HG02840 (cell line): ENCODE measurements at regions not wholly inside any gene's neighbourhood (a gene's known extent, or its start where the extent isn't known, plus 50 kb on each side); places are given as distances from the start of the nearest gene placed in this dataset.

Source experiments
- ATAC-seq: cut with Tn5 transposase; IDR thresholded peaks from one replicate; pipeline ENCODE4 v1.9.1; 2021; ENCODE audit warnings: mild to moderate bottlenecking, moderate library complexity, moderate number of reproducible peaks; ENCODE audit not compliant: unreplicated experiment, low FRiP score

DNA sequence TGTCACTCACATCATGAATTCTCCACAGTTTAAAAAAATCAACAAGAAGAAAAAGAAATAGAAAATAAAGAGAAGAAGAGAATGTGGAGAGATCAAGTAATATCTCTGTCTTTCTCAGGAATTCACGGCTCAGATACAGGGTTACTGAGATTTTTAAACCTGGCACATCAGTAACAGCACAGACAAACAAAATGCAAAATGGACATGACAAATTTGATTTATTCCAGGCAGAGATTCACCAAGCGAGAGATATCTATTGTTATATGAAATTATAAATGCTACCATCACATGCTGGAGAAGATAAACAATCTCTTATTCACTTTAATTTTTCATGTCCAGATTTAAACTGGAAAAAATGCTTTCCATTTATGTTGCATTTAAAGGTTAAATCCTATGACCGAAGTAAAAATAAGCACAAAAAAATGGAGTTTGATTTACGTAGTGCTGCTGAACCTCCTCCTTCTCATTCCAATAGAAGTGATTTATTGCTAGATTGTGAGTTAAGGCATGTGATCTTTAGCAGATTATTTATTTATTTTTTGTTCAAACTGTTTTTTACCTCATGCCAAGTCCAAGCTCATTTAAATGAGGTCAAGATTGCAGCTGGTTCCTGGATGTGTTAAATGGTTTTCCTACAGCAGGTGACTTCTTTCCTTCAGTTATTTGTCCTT, 926.4 kb downstream of the MAT2B start:
- no peak for ATAC-seq

DNA sequence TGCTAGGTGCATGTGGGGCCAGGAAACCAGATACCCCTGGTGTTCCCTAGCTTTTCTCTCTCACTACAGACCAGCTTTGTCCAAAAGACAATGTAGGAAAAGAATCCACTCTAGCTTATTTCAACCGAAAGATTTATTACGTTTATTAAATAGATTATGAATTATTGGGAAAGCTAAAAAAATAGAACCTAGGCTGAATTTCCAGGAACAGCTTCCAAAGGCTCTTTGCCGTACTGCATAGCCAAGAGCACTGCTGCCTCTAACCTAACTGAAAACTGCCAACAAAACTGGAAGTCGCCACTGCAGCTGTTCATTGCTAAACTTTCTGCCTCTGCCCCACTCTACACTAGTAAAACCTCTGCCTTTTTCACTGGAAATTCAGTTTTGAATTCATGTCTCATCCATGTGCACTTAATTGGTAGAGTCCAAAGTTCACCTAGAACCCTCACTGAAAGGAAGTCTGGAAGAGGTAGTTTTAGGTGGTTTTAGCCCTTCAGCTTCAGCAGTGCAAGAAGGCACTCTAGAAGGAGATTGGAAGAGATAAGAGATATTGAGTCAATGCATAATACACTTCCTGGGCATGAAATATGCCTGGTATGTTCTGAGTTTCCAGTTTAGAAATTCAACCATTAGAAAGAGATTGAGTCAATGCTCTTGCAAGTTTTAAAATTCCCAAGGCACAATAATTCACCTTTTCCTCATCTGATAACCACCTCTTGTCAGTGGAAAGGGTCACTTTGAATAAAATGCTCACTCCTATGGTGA, 927.9 kb downstream of the MAT2B start:
- no peak for ATAC-seq

DNA sequence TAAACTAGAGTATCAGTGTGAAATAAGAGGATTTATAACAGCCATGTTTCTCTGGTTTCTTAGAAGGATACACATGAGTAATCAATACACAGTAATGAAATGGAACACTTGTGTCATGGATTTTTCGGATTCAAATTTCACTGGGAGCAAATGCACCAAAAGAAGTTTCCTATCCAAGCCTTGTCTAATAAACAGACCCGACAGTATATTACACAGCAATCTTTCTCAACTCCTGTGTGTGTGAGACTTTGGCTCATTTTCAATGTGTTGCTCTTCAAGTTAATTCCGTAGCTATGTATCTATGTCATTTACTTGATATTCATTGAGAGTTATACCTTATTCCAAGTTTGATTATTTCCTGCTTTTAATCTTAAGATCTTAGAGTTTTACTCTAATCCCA, 930.2 kb downstream of the MAT2B start:
- no peak for ATAC-seq

DNA sequence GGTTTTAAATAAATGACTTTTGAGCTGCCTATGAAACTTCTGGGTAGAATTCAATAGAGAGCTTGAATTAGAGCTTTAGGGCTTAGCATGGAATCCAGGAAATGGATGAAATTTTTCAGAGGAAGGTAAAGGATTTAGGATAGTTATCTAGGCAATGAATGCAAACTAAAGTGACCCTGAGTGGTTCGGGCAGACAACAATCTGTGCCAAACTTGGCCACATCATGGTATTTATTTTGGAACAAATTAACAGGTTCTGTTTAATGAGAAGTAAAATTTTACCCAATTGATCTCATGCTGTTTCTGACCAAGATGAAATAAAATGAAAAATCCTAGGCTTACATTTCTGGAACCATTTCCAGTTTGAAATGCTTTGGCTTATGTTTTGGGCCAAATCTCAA, 934.4 kb downstream of the MAT2B start:
- ATAC-seq, result no peak

DNA sequence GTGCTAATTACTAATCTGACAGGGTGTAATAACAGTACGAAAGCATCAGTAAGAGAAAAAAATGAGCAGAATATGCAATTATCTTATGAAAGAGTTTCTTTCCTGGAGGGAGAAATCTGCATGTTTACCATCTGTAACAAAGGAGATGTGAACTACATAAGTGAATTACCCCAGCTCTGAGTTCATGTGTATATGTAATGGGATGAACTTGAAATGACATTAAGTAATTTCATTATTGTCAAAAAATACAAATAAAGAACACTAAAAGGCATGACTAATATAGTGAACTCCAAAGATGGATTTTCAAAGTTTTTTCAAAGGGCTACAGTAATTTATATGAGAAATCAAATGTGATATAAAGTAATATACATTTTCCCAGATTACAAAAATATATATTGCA, 944.0 kb downstream of the MAT2B start:
- no peak for ATAC-seq

DNA sequence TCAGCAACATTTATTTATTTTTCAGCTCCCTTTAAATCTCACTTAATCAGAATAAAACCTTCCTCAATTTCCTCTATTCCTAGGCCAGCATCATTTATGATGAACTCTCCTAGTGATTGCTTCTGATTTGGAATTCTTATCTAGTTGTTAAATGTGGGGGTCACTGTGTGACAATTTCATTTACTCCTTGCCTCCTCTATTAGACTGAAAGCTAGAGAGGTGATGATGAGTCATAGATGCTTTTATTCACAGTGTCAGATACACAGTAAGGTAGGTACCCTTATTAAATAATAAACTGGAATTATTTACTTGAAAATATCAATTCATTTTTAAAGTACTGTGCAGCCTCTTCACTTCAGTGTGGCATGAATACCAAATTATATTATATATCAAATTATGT, 960.6 kb downstream of the MAT2B start:
- ATAC-seq, result no peak

DNA sequence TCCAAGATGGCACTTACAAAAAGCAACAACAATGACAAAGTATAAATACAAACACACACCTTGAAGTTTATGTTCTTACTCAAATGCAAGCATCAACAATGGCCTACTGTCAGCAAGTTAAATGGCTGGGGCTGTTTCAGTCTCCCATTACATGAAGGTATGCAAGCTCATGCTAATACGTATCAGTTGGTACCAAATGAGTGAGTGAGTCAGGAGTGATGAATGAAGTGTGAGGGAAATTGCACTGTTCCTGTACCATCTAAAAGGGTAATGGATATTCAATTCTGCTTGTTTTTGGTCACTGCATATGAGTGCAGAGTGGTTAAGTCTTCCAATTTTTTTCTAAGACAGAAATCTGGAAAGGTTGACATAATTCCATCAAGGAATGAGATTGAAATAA, 964.9 kb downstream of the MAT2B start:
- ATAC-seq, result no peak

DNA sequence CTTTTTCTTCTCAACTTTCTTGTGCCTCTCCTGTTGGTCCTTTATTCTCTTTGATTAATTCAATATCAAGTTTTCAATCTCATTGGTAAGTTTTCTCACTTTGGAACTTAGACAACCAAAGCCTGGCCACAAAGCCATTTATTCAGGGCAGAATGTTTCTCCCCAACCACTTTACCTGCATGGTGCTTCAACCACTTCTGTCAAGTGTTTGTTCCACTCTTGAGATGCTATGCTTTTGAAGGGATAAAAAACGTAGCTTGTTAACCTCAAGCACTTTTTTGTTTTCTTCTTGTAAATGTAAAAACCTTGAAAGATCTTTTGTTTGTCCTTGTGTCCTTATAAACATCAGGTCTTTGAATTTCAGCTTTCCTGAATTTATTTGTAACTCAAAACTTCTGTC, 966.7 kb downstream of the MAT2B start:
- no peak for ATAC-seq

DNA sequence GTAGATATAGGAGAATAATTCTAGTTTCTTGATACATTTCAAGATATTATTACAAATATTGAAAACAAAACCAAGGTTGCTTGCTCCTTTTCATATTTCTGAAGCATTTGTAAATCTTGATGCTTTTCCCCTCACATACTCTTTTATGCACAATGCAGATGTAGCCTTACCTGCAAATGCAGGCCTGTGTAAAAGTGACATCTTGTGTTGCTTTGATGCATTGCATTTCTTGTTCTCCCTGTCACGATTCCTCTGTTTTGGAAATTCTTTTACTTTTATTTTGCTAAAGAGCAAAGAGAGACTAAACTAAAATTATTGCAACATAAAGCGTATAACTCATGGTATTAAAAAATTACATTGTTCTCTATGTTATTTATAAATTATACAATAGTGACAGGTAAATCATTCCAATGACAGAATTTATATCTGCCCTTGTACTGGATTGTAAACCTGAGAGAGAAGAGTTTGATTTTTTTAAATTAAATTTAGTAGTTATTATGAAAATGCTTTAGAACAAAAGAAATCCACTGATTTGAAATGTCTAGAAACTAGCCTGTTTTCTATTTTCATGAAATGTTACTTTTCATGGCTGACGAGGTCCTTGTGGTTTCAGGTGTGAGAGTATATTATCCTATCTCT, 970.0 kb downstream of the MAT2B start:
- no peak for ATAC-seq

DNA sequence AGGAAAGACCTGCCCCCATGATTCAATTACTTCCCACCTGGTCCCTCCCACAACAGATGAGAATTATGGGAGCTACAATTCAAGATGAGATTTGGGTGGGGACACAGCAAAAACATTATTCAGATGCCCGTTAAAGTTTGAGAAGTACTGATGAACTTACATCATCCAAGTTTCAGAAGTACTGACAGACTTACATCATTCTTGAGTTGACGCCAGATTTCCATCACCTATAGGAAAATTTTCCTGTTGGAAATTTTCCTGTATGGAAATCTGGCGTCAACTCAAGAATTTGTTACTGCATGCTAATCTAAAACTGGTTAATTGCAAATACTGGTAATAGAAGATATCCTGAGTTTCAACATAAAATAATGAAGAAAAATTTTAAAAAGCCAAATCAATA, 975.9 kb downstream of the MAT2B start:
- no peak for ATAC-seq

DNA sequence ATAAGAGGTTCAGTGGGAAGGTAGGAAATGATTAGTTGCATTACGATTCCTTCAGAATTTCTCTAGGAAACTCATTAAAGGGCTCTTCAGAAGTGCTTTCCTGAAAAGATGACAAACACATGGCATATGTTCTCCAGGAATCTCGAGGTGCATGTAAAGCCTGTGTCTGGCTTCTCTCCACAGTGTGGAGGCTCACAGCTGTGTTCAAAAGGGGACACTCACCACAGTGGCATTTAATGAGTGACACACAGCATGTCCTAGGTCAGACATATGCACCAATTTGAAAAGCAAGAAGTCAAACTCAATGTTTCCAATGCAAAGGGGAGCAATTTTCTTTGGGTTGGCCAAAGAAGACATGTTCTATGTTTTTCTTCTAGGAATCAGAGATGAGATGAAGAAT, 976.9 kb downstream of the MAT2B start:
- no peak for ATAC-seq

DNA sequence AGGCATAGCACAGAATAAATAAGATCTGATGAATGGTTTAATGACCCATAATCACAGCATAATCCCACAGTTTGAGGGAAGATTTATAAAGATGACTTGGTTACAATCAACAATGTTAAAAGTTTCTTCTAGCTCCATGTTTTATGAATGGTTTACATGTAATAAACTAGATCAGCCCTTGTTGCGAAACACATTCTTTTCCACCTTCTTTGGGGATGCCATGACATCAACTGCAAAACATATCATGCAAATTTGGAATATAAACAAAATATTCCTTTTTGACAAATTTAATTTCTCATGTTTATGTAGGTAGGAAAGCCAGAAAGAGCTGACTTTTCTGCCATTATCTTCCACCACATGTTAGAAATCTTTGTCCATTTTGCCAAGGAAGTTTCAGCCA, 979.5 kb downstream of the MAT2B start:
- ATAC-seq, result no peak

DNA sequence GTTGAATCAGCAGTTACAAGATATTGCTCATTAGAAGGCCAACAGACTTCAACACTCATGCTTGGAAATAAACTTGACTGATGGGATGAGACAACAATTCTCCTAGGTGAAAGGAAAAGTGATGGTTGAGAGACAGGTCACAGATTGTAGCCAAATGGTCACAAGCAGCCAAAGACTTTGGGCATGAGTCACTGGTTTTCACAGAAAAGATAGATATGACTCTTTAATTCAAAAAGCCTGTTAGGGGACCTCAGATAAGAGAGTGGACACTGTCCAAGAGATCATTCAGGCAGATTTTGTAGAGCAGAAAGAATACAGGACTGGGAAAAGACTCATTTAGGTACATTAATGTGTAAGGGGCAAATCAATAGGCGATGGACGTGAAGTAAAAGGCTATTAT, 982.5 kb downstream of the MAT2B start:
- no peak for ATAC-seq

DNA sequence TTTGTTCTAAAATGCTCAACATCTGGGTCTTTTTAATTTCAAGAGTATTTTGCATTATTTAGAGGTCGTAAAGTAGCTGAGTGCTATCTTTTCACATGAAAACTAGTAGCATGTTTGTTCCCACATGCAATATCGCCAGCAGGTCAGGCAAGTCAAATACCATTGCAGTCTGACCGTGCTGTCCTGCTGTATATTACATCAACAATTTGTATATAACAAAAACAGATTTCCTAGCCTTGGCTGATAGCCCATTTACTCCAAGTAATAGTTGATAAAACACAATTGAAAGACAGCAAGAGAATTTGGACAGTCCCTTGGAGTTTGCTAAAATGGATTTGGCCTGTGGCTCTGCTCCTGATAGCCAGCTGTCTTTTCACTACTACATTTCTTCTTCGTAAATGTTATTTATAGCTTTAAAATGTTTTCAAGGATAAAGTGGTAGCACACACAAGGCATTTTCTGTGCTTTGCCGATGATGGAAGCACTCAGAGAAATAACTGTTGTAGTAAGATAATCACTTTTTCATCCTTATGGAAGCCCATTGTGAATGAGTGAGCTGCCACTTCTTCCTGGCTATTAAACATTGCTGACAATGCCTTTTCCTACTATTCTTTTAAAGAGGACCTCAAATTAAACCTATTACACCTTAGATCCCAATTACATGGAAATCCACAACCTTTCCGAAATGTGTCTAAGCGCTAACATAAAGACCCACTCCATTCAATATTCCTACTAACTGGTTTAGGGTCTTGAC, 992.1 kb downstream of the MAT2B start:
- ATAC-seq, result no peak

DNA sequence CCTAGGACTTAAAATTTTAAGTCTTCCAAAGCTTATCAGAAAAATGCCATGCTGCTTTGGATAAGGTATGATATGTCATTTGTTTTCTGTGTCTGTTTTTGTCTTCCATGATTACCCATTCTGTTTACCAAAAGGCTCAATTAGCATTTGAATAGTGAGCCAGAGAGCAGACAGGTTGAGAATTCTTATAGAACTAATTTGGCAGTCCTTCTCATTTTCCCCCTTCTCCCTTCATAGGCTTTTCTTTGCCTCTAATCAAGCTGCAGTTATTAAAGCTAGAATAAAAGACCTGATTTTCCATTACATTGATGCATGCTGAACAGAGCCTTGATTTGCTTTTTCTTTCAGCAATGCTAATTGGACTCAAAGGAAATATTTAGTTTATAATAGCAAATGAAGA, 993.0 kb downstream of the MAT2B start:
- ATAC-seq, result no peak

DNA sequence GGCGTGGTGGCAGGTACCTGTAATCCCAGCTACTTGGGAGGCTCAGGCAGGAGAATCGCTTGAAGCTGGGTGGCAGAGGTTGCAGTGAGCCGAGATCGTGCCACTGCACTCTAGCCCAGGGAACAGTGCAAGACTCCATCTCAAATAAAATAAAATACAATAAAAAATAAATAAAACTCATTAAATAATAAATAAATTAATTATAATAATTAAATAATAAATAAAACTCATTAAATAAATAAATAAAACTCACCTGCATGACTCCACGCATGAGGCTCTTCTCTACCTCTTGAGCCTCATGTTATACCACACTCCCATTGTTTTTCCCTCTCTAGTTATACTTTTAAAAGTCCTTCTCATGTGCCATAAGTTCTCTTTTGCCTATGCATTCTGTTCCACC, 995.4 kb downstream of the MAT2B start:
- no peak for ATAC-seq

DNA sequence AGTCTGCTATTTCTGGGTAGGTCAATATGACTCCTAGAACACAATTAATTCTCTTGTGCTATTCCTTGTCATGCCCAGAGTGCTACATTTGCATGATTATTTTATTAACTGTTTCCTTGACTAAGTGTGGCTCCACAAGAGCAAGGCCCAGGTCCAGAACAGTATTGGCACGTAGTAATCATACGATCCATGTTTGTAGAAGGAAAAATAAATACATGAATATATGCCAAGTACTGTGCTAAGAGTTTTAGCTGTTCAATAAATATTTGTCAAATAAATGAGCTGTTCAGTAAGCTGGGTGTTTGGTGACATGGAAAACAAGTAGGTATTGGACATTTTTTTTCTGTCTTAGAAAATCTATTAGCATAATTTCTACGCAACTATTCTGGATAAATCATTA, 995.9 kb downstream of the MAT2B start:
- ATAC-seq, result no peak

DNA sequence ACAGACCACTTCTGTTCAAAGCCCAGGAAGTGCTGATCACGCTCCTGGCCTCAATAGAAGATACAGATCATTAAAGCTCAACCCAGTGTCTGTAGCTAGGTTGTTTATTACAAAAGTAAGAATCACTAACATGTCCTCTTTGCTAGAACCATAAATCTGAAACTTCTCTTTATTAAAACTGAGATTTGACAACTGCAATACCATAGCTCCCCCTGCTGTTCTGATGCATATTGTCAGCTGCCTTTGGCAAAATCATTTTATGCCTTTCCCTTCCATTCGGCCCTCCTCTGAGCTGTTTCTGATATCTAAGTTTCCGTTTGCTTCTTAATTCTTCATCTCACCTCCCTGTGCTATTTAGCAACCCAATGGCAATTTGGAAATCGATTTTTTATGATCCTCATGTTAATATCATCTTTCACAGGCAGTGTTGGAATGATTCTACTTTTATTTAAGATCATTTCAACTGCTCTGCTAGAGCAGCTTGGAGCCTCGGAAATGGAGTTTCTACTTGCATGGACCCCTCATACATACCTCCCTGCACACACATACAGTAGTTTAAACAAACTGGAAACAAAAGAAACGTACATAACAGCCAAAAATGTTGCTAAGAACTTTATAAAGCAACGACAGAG, 998.8 kb downstream of the MAT2B start:
- no peak for ATAC-seq

DNA sequence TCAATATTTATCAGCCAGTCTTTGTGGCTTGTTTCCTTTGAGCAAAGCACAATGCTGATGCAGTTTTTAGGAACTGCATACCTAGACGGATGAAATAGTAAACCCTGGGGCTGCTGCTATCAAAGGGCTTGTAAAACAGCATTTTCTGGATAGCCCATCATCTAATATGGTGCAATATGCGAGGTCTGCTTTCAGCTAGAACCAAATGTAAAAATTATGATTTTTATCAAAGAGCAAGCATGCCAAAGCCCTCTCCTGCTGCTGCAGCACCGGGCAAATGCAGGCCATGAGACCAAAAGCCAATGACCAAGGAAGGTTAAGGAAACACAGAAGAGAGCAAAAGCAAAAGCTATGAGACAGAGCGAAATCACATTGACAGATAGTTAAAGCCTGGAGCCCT, 1000.4 kb downstream of the MAT2B start:
- no peak for ATAC-seq

DNA sequence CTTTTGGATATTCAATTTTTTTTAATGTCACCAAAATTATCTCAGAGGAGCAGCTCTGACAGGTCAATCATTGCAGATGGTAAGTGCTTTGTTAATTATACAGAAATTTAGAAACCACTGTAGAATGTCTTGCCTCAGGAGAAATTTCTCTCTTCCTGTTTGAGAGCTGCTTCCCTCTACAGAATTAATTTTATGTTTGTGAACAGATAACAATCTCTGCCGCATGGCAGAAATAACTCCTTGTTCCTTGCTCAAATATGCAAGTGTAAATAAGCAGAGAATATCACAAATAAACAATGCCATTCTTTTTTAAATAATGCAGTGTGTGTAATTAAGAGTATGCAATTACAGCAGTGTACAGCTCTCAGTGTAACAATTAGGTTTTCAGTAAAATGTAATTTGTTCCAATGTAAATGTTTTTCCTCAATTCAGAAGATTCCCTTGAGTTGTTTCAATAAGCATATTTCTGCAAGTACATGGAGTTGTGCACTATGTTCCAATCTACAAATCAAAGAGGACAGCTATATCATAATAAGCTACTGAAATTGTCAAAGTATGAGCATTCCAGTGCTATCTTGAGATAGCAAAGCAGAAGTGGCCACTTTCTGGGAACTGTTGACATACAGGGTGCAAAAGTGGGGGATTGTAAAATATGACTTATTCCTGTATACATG, 1012.8 kb downstream of the MAT2B start:
- ATAC-seq, result no peak
